Mesenchymal stem cell (in vitro differentiated cells and primary cell): ENCODE measurements at regions not wholly inside any gene's neighbourhood (a gene's known extent, or its start where the extent isn't known, plus 50 kb on each side); places are given as distances from the start of the nearest gene placed in this dataset.

Source experiments
- DNase-seq: peaks from one replicate; pipeline ENCODE4 v3.0.0-alpha.2; 2013
- H2AFZ ChIP-seq: one replicate; pipeline ENCODE4 v1.6.1; 2013; ENCODE audit warnings: low read depth, mild to moderate bottlenecking, control low read depth, inconsistent platforms, low read length, moderate library complexity
- H2AK5ac ChIP-seq: 2 replicates; pipeline ENCODE4 v1.6.1; 2013; ENCODE audit warnings: low read length, moderate library complexity, mild to moderate bottlenecking, inconsistent platforms; ENCODE audit not compliant: severe bottlenecking
- H2BK120ac ChIP-seq: one replicate; pipeline ENCODE4 v1.6.1; 2013; ENCODE audit warnings: low read depth, mild to moderate bottlenecking, inconsistent platforms, low read length, moderate library complexity
- H2BK12ac ChIP-seq, 2 experiments: one replicate each; pipeline ENCODE4 v1.6.1; 2013; ENCODE audit warnings: inconsistent platforms in 2 of 2, low read length in 2 of 2, mild to moderate bottlenecking in 2 of 2, moderate library complexity in 2 of 2, control low read depth in 1 of 2
- H2BK15ac ChIP-seq: one replicate; pipeline ENCODE4 v1.6.1; 2013; ENCODE audit warnings: mild to moderate bottlenecking, low read depth, inconsistent platforms; ENCODE audit not compliant: poor library complexity, severe bottlenecking
- H2BK5ac ChIP-seq: 2 replicates; pipeline ENCODE4 v1.6.1; 2013; ENCODE audit warnings: low read depth, mild to moderate bottlenecking, low read length, control low read depth, inconsistent platforms; ENCODE audit not compliant: poor library complexity, severe bottlenecking
- H3K14ac ChIP-seq, 2 experiments: one replicate each; pipeline ENCODE4 v1.6.1; 2013; ENCODE audit warnings: inconsistent platforms in 2 of 2, low read length in 2 of 2, control low read depth in 1 of 2, mild to moderate bottlenecking in 1 of 2, moderate library complexity in 1 of 2
- H3K18ac ChIP-seq, 2 experiments: one replicate each; pipeline ENCODE4 v1.6.1; 2013; ENCODE audit warnings: inconsistent platforms in 2 of 2, low read length in 2 of 2, control low read depth in 1 of 2, low read depth in 1 of 2, mild to moderate bottlenecking in 1 of 2
- H3K23ac ChIP-seq, 2 experiments: one replicate each; pipeline ENCODE4 v1.6.1; 2013; ENCODE audit warnings: inconsistent platforms in 2 of 2, low read length in 2 of 2, mild to moderate bottlenecking in 2 of 2, moderate library complexity in 2 of 2, control low read depth in 1 of 2
- H3K27ac ChIP-seq: 2 replicates; pipeline ENCODE4 v1.5.1; 2013; ENCODE audit warnings: mild to moderate bottlenecking, moderate library complexity, low read length, control low read depth, inconsistent platforms; ENCODE audit not compliant: poor library complexity, severe bottlenecking
- H3K27me3 ChIP-seq, 2 experiments: 2 replicates each; pipeline versions ENCODE4 v1.6.1 to v1.7.0; 2013; ENCODE audit warnings: low read length in 2 of 2, mild to moderate bottlenecking in 2 of 2, moderate library complexity in 2 of 2, control low read depth in 1 of 2, inconsistent platforms in 1 of 2; ENCODE audit not compliant: control insufficient read depth in 1 of 2, insufficient read depth in 1 of 2
- H3K36me3 ChIP-seq, 2 experiments: 2 replicates each; pipeline versions ENCODE4 v1.6.1 to v1.7.0; 2013; ENCODE audit warnings: low read length in 2 of 2, control low read depth in 1 of 2, inconsistent platforms in 1 of 2, low read depth in 1 of 2, mild to moderate bottlenecking in 1 of 2; ENCODE audit not compliant: insufficient read depth in 2 of 2, control insufficient read depth in 1 of 2
- H3K4ac ChIP-seq, 2 experiments: one replicate each; pipeline ENCODE4 v1.6.1; 2013; ENCODE audit warnings: inconsistent platforms in 2 of 2, low read length in 2 of 2, mild to moderate bottlenecking in 2 of 2, moderate library complexity in 2 of 2, control low read depth in 1 of 2, low read depth in 1 of 2
- H3K4me1 ChIP-seq: 2 replicates; pipeline ENCODE4 v1.6.1; 2013; ENCODE audit warnings: low read depth, low read length, control low read depth; ENCODE audit not compliant: control insufficient read depth, insufficient read depth
- H3K4me2 ChIP-seq: 2 replicates; pipeline ENCODE4 v1.6.1; 2013; ENCODE audit warnings: low read length, mild to moderate bottlenecking, inconsistent platforms; ENCODE audit not compliant: poor library complexity, severe bottlenecking
- H3K4me3 ChIP-seq, 2 experiments: 2 replicates each; pipeline versions ENCODE4 v1.5.1 to v1.7.0; 2013; ENCODE audit warnings: low read length in 2 of 2, mild to moderate bottlenecking in 2 of 2, control low read depth in 1 of 2, low read depth in 1 of 2; ENCODE audit not compliant: insufficient read depth in 1 of 2
- H3K79me1 ChIP-seq: replicated peaks from 2 replicates; pipeline ENCODE4 v1.6.1; 2013; ENCODE audit warnings: mild to moderate bottlenecking, control low read depth, low read length, inconsistent platforms; ENCODE audit not compliant: poor library complexity, severe bottlenecking
- H3K9ac ChIP-seq: 2 replicates; pipeline ENCODE4 v1.7.0; 2013; ENCODE audit warnings: mild to moderate bottlenecking, low read length, moderate library complexity
- H3K9me3 ChIP-seq: 2 replicates; pipeline ENCODE4 v1.7.0; 2013; ENCODE audit warnings: mild to moderate bottlenecking, low read length; ENCODE audit not compliant: control insufficient read depth
- H4K8ac ChIP-seq: one replicate; pipeline ENCODE4 v1.6.1; 2013; ENCODE audit warnings: inconsistent platforms, mild to moderate bottlenecking, low read length, moderate library complexity
- H4K91ac ChIP-seq: one replicate; pipeline ENCODE4 v1.6.1; 2013; ENCODE audit warnings: mild to moderate bottlenecking, low read length, inconsistent platforms
- WGBS: methylation state at CpG from one replicate; pipeline ENCODE4 v1.1.7; 2013; ENCODE audit warnings: mixed read lengths; 5-methylcytosine and 5-hydroxymethylcytosine counted together

DNA sequence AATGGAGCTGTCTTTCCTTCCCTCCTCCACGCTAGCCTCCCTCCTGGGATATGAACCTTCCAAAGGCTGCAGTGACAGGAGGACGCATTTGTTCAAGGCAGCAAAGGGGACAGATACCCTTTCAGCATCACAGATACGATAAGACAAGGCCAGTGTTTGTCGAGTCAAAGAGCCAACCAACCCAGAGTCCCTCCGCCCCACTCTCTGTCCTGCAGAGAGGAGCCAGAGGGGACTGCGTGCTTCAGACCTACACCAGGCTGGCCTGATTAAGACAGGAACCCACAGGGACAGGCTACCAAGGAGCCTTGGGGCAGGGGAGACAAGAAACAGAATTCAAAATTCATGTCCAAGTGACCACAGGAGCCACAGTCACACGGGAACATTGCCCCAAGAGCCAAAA lies 72.6 kb upstream of the CDH5 start:
- H2BK5ac ChIP-seq: no peak overlapping the region
- DNase-seq: no peak
- no peak overlapping the region for H3K4me2 ChIP-seq
- H2AFZ ChIP-seq: no peak overlapping the region
- peaks cover 41 to 63% of the 10 kb centered on the region in 2 experiments for H3K27me3 ChIP-seq
- H3K9me3 ChIP-seq: no peaks in the 10 kb centered on the region
- H2BK12ac ChIP-seq: no peak overlapping the region
- H2BK15ac ChIP-seq: no peak overlapping the region
- H3K4me3 ChIP-seq: no peak overlapping the region
- H3K36me3 ChIP-seq: no peaks in the 10 kb centered on the region
- no peak overlapping the region for H3K27ac ChIP-seq
- 72% methylated on average over 7 of the region's 7 CpGs for WGBS
- no peak overlapping the region for H4K8ac ChIP-seq
- H3K18ac ChIP-seq: no peak overlapping the region
- H3K79me1 ChIP-seq: no peaks in the 10 kb centered on the region
- no peak overlapping the region for H2AK5ac ChIP-seq
- no peaks in the 10 kb centered on the region for H3K4me1 ChIP-seq
- no peak overlapping the region for H3K9ac ChIP-seq
- H2BK120ac ChIP-seq: no peak overlapping the region
- H3K4ac ChIP-seq: no peak overlapping the region
- no peak overlapping the region for H3K14ac ChIP-seq
- no peak overlapping the region for H4K91ac ChIP-seq
- no peak overlapping the region for H3K23ac ChIP-seq

DNA sequence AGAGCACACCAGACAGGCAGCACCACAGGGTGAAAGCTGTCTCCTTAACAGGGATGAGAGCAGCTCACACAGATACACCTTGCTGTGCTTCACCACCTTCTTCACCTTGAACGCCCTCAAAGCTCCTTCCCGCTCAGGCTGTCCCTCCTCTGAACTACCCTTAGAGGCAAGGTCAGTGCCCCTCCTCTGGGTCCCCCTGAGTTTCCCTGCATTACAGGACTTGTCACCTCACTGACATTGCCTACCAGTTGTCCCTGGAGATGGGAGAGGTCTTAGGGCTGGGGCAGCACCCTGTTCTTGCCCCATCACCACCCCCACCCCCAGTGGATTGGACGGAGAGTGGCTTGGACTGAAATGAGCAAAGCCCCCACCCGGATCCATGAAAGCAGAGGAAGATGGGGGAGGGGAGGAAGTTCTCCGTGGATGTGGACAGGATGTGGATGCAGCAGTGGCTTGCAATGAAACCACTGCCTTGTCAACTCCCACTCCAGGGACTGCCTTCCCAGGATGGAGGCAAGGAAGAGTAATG lies 73.2 kb upstream of the CDH5 start:
- Histone ChIP-seq H2BK5ac (no peak overlapping the region), H3K79me1 (no peaks in the 10 kb centered on the region), H3K9me3 (no peaks in the 10 kb centered on the region), H2AK5ac (no peak overlapping the region), H2AFZ (no peak overlapping the region), H3K4me2 (no peak overlapping the region), H3K14ac (no peak overlapping the region), H4K8ac (no peak overlapping the region), H3K27ac (no peak overlapping the region), H3K36me3 (no peaks in the 10 kb centered on the region), H3K9ac (no peak overlapping the region), H3K4me1 (no peaks in the 10 kb centered on the region), H2BK15ac (no peak overlapping the region), H3K27me3 (peaks cover 41 to 56% of the 10 kb centered on the region in 2 experiments), H3K4me3 (no peak overlapping the region), H3K23ac (no peak overlapping the region), H2BK12ac (no peak overlapping the region), H3K4ac (no peak overlapping the region), H4K91ac (no peak overlapping the region), H2BK120ac (no peak overlapping the region), H3K18ac (no peak overlapping the region)
- DNase-seq: no peak
- WGBS: 83% methylated on average over 3 of the region's 5 CpGs

DNA sequence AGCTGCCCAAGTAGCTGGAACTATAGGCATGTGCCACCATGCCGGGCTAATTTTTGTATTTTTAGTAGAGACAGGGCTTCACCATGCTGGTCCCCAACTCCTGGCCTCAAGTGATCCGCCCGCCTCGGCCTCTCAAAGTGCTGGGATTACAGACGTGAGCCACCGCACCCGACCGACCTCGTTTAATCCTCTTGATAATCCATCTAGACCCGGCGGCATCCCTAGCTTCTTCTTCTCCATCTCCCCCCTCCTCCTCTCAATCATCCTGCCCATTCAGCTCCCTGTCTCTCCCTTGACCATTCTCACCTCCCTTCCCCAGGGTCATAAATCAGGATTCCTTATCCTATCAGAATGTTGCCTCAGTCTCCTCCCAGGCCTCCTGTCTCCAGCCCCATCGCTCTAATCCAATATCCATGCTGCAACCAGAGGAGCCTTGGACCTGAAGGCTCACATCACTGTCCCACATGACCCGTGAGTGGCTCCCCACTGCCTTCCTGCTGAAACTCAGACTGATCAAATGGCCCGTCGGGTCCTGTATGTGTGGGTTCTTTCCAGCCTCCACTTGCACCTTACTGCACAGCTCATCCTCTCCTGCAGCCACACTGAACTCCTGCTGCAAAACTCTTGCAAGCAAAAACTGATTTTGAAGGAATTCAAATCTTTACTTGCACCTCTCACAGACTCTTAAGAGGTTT lies 74.1 kb upstream of the CDH5 start:
- Histone ChIP-seq H2AK5ac (no peak overlapping the region), H3K4ac (no peak overlapping the region), H3K4me3 (no peak overlapping the region), H3K9ac (no peak overlapping the region), H4K8ac (no peak overlapping the region), H2BK15ac (no peak overlapping the region), H3K27me3 (peaks cover 41 to 48% of the 10 kb centered on the region in 2 experiments), H3K4me1 (no peaks in the 10 kb centered on the region), H3K4me2 (no peak overlapping the region), H2BK120ac (no peak overlapping the region), H3K18ac (no peak overlapping the region), H3K14ac (no peak overlapping the region), H4K91ac (no peak overlapping the region), H3K9me3 (no peaks in the 10 kb centered on the region), H3K27ac (no peak overlapping the region), H2BK12ac (no peak overlapping the region), H3K23ac (no peak overlapping the region), H2AFZ (no peak overlapping the region), H3K36me3 (no peaks in the 10 kb centered on the region), H2BK5ac (no peak overlapping the region), H3K79me1 (no peaks in the 10 kb centered on the region)
- WGBS: 91% methylated on average over 15 of the region's 15 CpGs
- no peak for DNase-seq

DNA sequence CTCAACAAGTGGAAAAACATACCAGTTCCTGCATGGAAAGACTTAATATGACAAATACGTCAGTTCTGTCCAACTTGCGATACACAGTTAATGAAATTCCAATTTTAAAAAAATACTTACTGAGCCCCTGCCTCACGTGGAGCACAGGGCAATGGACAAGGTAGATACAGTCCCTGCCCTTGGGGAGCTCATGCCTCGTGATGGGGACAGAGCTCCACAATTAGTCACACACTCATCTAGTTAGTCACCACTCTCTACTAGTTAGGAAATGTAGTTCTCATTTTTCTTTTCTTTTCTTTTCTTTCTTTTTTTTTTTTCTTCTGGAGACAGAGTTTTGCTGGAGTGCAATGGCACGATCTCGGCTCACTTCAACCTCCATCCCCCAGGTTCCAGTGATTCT lies 74.7 kb upstream of the CDH5 start:
- Histone ChIP-seq H2BK120ac (no peak overlapping the region), H3K27ac (no peak overlapping the region), H2AK5ac (no peak overlapping the region), H2AFZ (no peak overlapping the region), H2BK5ac (no peak overlapping the region), H3K18ac (no peak overlapping the region), H2BK12ac (no peak overlapping the region), H2BK15ac (no peak overlapping the region), H3K14ac (no peak overlapping the region), H3K4ac (no peak overlapping the region), H4K91ac (no peak overlapping the region), H3K23ac (no peak overlapping the region), H3K79me1 (no peaks in the 10 kb centered on the region), H3K27me3 (peaks cover 37 to 43% of the 10 kb centered on the region in 2 experiments), H3K4me3 (no peak overlapping the region), H4K8ac (no peak overlapping the region), H3K4me2 (no peak overlapping the region), H3K4me1 (no peaks in the 10 kb centered on the region), H3K9ac (no peak overlapping the region), H3K36me3 (no peaks in the 10 kb centered on the region), H3K9me3 (no peaks in the 10 kb centered on the region)
- DNase-seq: no peak
- 85% methylated on average over 5 of the region's 6 CpGs for WGBS
